T47D (cell line): ENCODE measurements at regions not wholly inside any gene's neighbourhood (a gene's known extent, or its start where the extent isn't known, plus 50 kb on each side); places are given as distances from the start of the nearest gene placed in this dataset.

Experiments
- DNase-seq, 2 experiments: peaks; one replicate each; pipeline versions ENCODE4 v3.0.0 to v3.0.0-alpha.2; 2011 to 2012; ENCODE audit warnings: low read depth in 1 of 2, low spot score in 1 of 2
- JUND ChIP-seq: IDR thresholded peaks from 2 replicates; pipeline ENCODE4 v1.6.1; 2012; ENCODE audit warnings: low read depth
- in situ Hi-C: cut with HindIII; loops from 2 replicates; pipeline ENCODE4 v1.10.0; 2016; ENCODE audit warnings: low sequenced_read_pairs, low pct_unique_long_range_greater_than_20kb

GRCh38 chr6:101018157-101018556 is 137.0 kb upstream of the ASCC3 start:
- DNase-seq: no peak
- in situ Hi-C loops: no loop called here
- no peak for TF ChIP-seq JUND

- in situ Hi-C loops: no loop called here
- TF ChIP-seq JUND: no peak
- no peak for DNase-seq
Observed at GRCh38 chr6:101021504-101021903, 140.4 kb upstream of the ASCC3 start.

- in situ Hi-C loops: no loop called here
- DNase-seq: no peak
- no peak for TF ChIP-seq JUND
Observed at GRCh38 chr6:101042966-101043365, 161.8 kb upstream of the ASCC3 start.

GRCh38 chr6:101058296-101058695 is 177.2 kb upstream of the ASCC3 start:
- in situ Hi-C loops: no loop called here
- TF ChIP-seq JUND: no peak
- DNase-seq: no peak

GRCh38 chr6:101066481-101066880 is 185.4 kb upstream of the ASCC3 start:
- in situ Hi-C loops: no loop called here
- DNase-seq: no peak
- no peak for TF ChIP-seq JUND

GRCh38 chr6:101069191-101069795 is 188.2 kb upstream of the ASCC3 start:
- no peak for TF ChIP-seq JUND
- in situ Hi-C loops: no loop called here
- peak in 1 of 2 experiments; percentile 5 for DNase-seq

GRCh38 chr6:101070044-101070608 is 189.0 kb upstream of the ASCC3 start:
- no peak for DNase-seq
- in situ Hi-C loops: no loop called here
- TF ChIP-seq JUND: no peak

- in situ Hi-C loops: no loop called here
- no peak for DNase-seq
- TF ChIP-seq JUND: no peak
Observed at GRCh38 chr6:101077344-101077743, 196.2 kb upstream of the ASCC3 start.

- in situ Hi-C loops: no loop called here
- DNase-seq: no peak
- no peak for TF ChIP-seq JUND
Observed at GRCh38 chr6:101079696-101080270, 198.7 kb upstream of the ASCC3 start.

GRCh38 chr6:101080597-101080996 is 199.5 kb upstream of the ASCC3 start:
- DNase-seq: no peak
- no peak for TF ChIP-seq JUND
- in situ Hi-C loops: no loop called here

- in situ Hi-C loops: no loop called here
- DNase-seq: peak in 1 of 2 experiments; percentile 58
- no peak for TF ChIP-seq JUND
Observed at GRCh38 chr6:101083533-101084175, 202.5 kb upstream of the ASCC3 start.

GRCh38 chr6:101085327-101085726 is 204.2 kb upstream of the ASCC3 start:
- in situ Hi-C loops: no loop called here
- no peak for TF ChIP-seq JUND
- DNase-seq: no peak

- no peak for DNase-seq
- in situ Hi-C loops: no loop called here
- TF ChIP-seq JUND: no peak
Observed at GRCh38 chr6:101086473-101086872, 205.3 kb upstream of the ASCC3 start.
